Fibroblast of lung (primary cell): ENCODE measurements at regions not wholly inside any gene's neighbourhood (a gene's known extent, or its start where the extent isn't known, plus 50 kb on each side); places are given as distances from the start of the nearest gene placed in this dataset.

Experiments
- DNase-seq, 2 donors: peaks; one replicate each; pipeline versions ENCODE4 v3.0.0 to v3.0.0-alpha.2; 2010; ENCODE audit warnings: low read depth in 2 of 2
- H2AFZ ChIP-seq: 2 replicates; pipeline ENCODE4 v1.5.1; 2012; ENCODE audit warnings: low read length, control low read depth, inconsistent platforms
- H3K27ac ChIP-seq: 2 replicates; pipeline ENCODE4 v1.5.1; 2011; ENCODE audit warnings: low read length, control low read depth; ENCODE audit not compliant: insufficient read depth
- H3K27me3 ChIP-seq: 2 replicates; pipeline ENCODE4 v1.5.1; 2011; ENCODE audit warnings: mild to moderate bottlenecking, low read length; ENCODE audit not compliant: control insufficient read depth, insufficient read depth
- H3K36me3 ChIP-seq: 2 replicates; pipeline ENCODE4 v1.5.1; 2011; ENCODE audit warnings: low read length; ENCODE audit not compliant: control insufficient read depth, insufficient read depth
- H3K4me1 ChIP-seq: 2 replicates; pipeline ENCODE4 v1.5.1; 2011; ENCODE audit warnings: low read length; ENCODE audit not compliant: control insufficient read depth, insufficient read depth; ENCODE audit errors: extremely low read depth
- H3K4me2 ChIP-seq: 2 replicates; pipeline ENCODE4 v1.5.1; 2011; ENCODE audit warnings: low read length, control low read depth; ENCODE audit not compliant: insufficient read depth; ENCODE audit errors: extremely low read depth
- H3K4me3 ChIP-seq, 4 experiments: fragments of 200-600 bp in 1 of 4; sonication (generic) in 1 of 4; replicated peaks in 1 of 4; 2 replicates each; pipeline ENCODE4 v1.5.1; 2011 to 2016; ENCODE audit warnings: low read length in 4 of 4, low read depth in 3 of 4, mild to moderate bottlenecking in 3 of 4, control low read depth in 2 of 4, inconsistent platforms in 1 of 4, mixed read lengths in 1 of 4; ENCODE audit not compliant: insufficient read depth in 1 of 4; ENCODE audit errors: control extremely low read depth in 1 of 4
- H3K79me2 ChIP-seq: 2 replicates; pipeline ENCODE4 v1.5.1; 2012; ENCODE audit warnings: mild to moderate bottlenecking, low read length, inconsistent platforms; ENCODE audit not compliant: control insufficient read depth, insufficient read depth
- H3K9ac ChIP-seq: 2 replicates; pipeline ENCODE4 v1.5.1; 2011; ENCODE audit warnings: mild to moderate bottlenecking, low read length, control low read depth; ENCODE audit not compliant: insufficient read depth
- H3K9me3 ChIP-seq: 2 replicates; pipeline ENCODE4 v1.5.1; 2012; ENCODE audit warnings: low read depth, low read length; ENCODE audit not compliant: control insufficient read depth, insufficient read depth
- H4K20me1 ChIP-seq: 2 replicates; pipeline ENCODE4 v1.5.1; 2011; ENCODE audit warnings: low read length; ENCODE audit not compliant: control insufficient read depth, insufficient read depth; ENCODE audit errors: extremely low read depth
- EZH2 ChIP-seq: IDR thresholded peaks from 2 replicates; pipeline ENCODE4 v1.5.1; 2012; ENCODE audit warnings: low read length, control low read depth, mild to moderate bottlenecking; ENCODE audit errors: missing control alignments
- TF ChIP-seq, protein P1 (sequence below), 2 donors: IDR thresholded peaks in 1 of 2; conservative IDR thresholded peaks in 1 of 2; 1 replicate in 1 of 2; 2 replicates in 1 of 2; pipeline ENCODE4 v1.5.1; 2011 to 2012; ENCODE audit warnings: low read length in 2 of 2, control low read depth in 1 of 2, inconsistent platforms in 1 of 2, low read depth in 1 of 2, mild to moderate bottlenecking in 1 of 2

- Histone ChIP-seq H3K4me3 (no peak overlapping the region), H3K79me2 (no peaks in the 10 kb centered on the region), H3K4me2 (no peak overlapping the region), H4K20me1 (no peaks in the 10 kb centered on the region), H3K27ac (no peak overlapping the region), H3K27me3 (peaks cover 3% of the 10 kb centered on the region), H3K9me3 (no peaks in the 10 kb centered on the region), H3K4me1 (no peaks in the 10 kb centered on the region), H2AFZ (no peak overlapping the region), H3K36me3 (no peaks in the 10 kb centered on the region), H3K9ac (no peak overlapping the region)
- DNase-seq = peak in 1 of 2 donors; percentile 36
- TF ChIP-seq, protein P1, sequence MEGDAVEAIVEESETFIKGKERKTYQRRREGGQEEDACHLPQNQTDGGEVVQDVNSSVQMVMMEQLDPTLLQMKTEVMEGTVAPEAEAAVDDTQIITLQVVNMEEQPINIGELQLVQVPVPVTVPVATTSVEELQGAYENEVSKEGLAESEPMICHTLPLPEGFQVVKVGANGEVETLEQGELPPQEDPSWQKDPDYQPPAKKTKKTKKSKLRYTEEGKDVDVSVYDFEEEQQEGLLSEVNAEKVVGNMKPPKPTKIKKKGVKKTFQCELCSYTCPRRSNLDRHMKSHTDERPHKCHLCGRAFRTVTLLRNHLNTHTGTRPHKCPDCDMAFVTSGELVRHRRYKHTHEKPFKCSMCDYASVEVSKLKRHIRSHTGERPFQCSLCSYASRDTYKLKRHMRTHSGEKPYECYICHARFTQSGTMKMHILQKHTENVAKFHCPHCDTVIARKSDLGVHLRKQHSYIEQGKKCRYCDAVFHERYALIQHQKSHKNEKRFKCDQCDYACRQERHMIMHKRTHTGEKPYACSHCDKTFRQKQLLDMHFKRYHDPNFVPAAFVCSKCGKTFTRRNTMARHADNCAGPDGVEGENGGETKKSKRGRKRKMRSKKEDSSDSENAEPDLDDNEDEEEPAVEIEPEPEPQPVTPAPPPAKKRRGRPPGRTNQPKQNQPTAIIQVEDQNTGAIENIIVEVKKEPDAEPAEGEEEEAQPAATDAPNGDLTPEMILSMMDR (conservative IDR thresholded peaks at IDR 0.05 in 1 of 2, IDR thresholded peaks at IDR 0.05 in 1 of 2; ENCODE audit: low read depth in 1 of 2, low read length in 2 of 2) = no peak
- no peak for TF ChIP-seq EZH2
Measured at GRCh38 chr7:42511027-42511426, 274.0 kb upstream of the GLI3 start.

DNA sequence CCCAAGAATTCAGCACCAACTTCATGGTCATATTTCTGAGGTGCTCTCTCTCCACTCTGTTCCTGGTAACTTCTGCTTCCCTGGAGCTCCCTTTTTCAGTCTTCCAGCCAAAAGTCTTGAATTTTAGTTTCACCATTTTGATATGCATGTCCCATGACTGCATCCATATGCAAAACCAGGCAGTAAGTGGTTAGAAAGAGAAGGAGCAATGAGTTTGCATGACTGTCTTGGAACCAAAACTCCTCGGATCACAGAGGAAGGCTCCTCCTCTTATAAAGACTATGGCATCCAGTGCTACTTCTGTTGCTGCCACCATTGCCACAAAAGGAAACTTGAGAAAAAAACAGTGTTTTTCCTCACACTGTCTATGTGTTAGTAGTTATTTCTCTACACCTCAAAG is 269.1 kb upstream of the GLI3 start:
- no peak overlapping the region for H3K27ac ChIP-seq
- TF ChIP-seq EZH2 = no peak
- TF ChIP-seq, protein P1 (conservative IDR thresholded peaks at IDR 0.05 in 1 of 2, IDR thresholded peaks at IDR 0.05 in 1 of 2; ENCODE audit: low read depth in 1 of 2, low read length in 2 of 2) = no peak

DNA sequence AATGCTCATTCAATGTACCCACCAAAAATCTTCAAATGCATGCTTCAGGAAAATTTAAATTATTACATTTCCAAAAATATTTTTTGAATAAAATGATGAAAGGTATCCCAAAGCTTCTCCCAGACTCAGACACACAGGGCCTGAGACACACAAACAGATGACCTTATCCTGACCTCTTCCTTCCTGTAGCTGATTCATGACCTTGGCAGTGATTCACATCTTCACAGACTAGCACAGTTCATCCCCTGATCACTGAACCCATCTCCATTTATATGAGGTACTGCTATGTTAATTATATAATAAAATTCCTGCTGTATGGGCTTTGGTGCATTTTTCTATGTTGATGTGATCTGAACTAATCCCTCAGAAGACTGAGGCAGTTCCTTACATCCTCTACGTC is 265.0 kb upstream of the GLI3 start:
- H3K27ac ChIP-seq = no peak overlapping the region
- peak; percentile 23 to 51 for DNase-seq
- no peak for TF ChIP-seq EZH2
- TF ChIP-seq, protein P1 (conservative IDR thresholded peaks at IDR 0.05 in 1 of 2, IDR thresholded peaks at IDR 0.05 in 1 of 2; ENCODE audit: low read depth in 1 of 2, low read length in 2 of 2) = no peak
- H3K79me2 ChIP-seq = no peaks in the 10 kb centered on the region
- no peaks in the 10 kb centered on the region for H3K27me3 ChIP-seq
- H4K20me1 ChIP-seq = no peaks in the 10 kb centered on the region
- H3K9ac ChIP-seq = no peak overlapping the region
- no peaks in the 10 kb centered on the region for H3K9me3 ChIP-seq
- H3K4me3 ChIP-seq = no peak overlapping the region
- H2AFZ ChIP-seq = no peak overlapping the region
- H3K4me2 ChIP-seq = no peak overlapping the region
- no peaks in the 10 kb centered on the region for H3K36me3 ChIP-seq
- peaks cover 3% of the 10 kb centered on the region for H3K4me1 ChIP-seq

More for the DNA sequence above, 269.1 kb upstream of the GLI3 start:
- no peaks in the 10 kb centered on the region for H4K20me1 ChIP-seq
- H2AFZ ChIP-seq = no peak overlapping the region
- H3K9me3 ChIP-seq = no peaks in the 10 kb centered on the region
- DNase-seq = no peak
- peaks cover 3% of the 10 kb centered on the region for H3K4me1 ChIP-seq
- H3K79me2 ChIP-seq = no peaks in the 10 kb centered on the region
- H3K4me3 ChIP-seq = no peak overlapping the region
- no peaks in the 10 kb centered on the region for H3K36me3 ChIP-seq
- no peak overlapping the region for H3K9ac ChIP-seq
- no peaks in the 10 kb centered on the region for H3K27me3 ChIP-seq
- H3K4me2 ChIP-seq = no peak overlapping the region
